SK-N-MC (cell line): ENCODE measurements at regions not wholly inside any gene's neighbourhood (a gene's known extent, or its start where the extent isn't known, plus 50 kb on each side); places are given as distances from the start of the nearest gene placed in this dataset.
A peak's percentile ranks its signal among the peaks of the same experiment; 100 is the strongest.

ENCODE experiments used
- EZH2 ChIP-seq: fragments of 200-600 bp; sonication (generic); IDR thresholded peaks from one replicate; pipeline ENCODE4 v1.6.1; 2017; ENCODE audit warnings: antibody characterized with exemption
- FOXP2 ChIP-seq: optimal IDR thresholded peaks from 2 replicates; pipeline ENCODE3; 2011; ENCODE audit warnings: mild to moderate bottlenecking, moderate library complexity; ENCODE audit not compliant: insufficient read depth; ENCODE audit errors: extremely low read length, control extremely low read depth
- POLR2AphosphoS5 ChIP-seq: IDR thresholded peaks from 2 replicates; pipeline ENCODE4 v1.6.1; 2012; ENCODE audit warnings: mild to moderate bottlenecking, low read depth, low read length, borderline replicate concordance

GRCh38 chr7:101717628-101718357 is 88.7 kb upstream of the MYL10 start:
- TF ChIP-seq EZH2 (no peak), POLR2AphosphoS5 (peak; percentile 64; the same call in 1 of the 2 replicates), FOXP2 (peak; percentile 16)
